Activated CD4-positive, alpha-beta T cell treated with anti-CD3 and anti-CD28 coated beads, Interleukin-2, amount 50 U/mL, for 16 hours (primary cell): ENCODE measurements at regions not wholly inside any gene's neighbourhood (a gene's known extent, or its start where the extent isn't known, plus 50 kb on each side); places are given as distances from the start of the nearest gene placed in this dataset.
A peak's percentile ranks its signal among the peaks of the same experiment; 100 is the strongest.
"Not testable (repeated sequence)": the region's sequence is repeated elsewhere in the genome, so short reads cannot be mapped to it uniquely, and the experiment has no call there.

Experiments
- DNase-seq: peaks from one replicate; pipeline ENCODE4 v3.0.0-alpha.2; 2020

GRCh38 chr10:124262971-124263370 lies 155.8 kb downstream of the OAT start:
- no peak for DNase-seq

DNA sequence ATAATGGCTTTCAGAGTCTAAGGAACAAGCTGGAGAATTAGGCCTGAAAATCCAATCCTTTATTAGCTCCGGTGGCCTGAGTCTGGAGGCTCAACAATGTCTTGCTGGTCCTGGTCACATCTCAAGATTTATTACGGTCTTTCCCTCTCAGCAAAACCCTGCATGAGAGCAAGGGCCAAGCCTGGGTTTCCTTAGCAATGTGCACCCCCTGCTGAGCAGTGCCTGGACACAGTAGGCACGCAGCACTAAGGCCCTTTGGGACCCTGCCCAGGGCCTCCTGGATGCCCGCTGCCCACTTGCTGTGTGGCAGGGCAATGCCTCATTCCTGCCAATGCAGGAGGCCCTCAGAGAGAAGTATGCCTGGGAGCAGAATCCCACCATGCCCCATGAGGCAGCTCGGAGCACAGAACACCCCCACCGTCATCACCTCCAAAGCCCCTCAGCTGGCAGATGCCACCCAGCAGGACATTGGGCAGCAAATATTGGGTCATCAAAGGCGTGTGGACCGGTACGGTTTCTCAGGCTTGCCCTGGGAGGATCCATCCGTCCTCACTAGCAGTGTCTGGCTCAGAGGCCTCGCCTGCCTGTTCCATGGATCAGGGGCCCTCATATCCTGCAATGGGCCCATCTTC lies 156.4 kb downstream of the OAT start:
- no peak for DNase-seq

DNA sequence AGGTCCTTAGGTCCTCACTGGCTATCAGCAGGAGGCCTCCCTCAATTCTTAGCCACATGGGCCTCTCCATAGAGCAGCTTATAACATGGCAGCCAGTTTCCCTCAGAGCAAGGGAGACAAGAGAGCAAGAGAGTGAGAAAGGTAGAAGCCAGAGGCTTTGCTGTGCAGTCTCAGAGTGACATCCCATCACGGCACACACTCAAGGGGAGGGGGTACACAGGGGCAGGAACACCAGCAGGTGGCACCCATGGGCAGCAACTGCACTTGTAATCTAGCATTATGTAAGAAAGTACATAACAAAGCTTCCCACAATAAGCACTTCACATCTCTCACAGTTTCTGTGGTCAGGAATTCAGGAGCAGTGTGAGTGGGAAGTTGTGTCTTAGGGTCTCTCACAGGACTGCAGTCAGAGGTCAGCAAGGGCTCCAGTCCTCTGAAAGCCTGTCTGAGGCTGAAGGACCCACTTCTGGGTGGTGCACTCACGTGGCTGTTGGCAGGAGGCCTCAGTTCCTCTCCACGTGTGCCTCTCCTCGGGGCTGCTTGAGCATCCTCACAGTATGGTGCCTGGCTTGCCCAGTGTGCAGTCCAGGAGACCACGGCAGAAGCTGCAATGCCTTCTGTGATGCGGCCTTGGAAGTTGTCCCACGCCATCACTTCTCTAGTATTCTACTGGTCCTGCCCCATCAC lies 159.4 kb downstream of the OAT start:
- peak; percentile 8 for DNase-seq

DNA sequence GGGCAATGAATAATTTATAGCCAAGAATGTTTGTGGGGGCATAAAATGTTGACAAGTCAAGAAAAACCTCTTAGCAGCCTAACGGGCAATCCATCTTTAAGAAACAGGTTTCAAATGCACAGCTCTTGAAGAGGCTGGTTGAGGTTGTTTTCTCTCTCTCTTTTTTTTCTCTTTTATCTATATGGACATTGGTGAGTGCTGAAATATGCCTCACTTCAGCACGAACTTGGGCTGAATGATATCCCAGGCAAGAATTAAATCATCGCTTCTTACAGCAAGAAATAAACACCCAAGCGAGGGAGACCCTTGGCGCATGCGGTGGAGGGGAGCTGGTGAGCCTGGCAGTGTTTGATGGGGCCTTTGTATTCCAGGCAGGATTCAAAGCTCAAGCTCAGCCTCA lies 160.9 kb downstream of the OAT start:
- no peak for DNase-seq

GRCh38 chr10:124256151-124256550 lies 162.6 kb downstream of the OAT start:
- no peak for DNase-seq

- DNase-seq: no peak
These were observed 162.2 kb upstream of the CHST15 start for GRCh38 chr10:124255556-124255955.

DNA sequence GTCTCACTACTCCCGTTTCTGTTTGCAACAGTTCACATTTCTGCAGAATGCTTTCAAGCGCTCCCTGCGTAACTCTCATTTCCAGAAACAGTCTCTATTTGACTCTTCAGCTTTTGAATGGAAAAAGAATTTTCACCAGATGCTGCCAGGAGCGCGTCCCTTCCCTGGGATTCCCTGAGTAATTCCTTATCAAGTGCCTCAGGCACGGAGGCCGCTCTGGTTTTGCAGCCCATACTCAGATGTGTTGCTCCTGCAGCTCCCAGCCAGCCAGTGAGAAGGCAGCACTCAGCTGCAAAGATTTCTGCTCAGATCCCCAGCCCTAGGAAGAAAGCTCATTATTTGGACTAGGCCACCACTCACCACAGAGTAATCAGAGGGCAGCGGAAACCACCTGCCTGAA lies 161.1 kb upstream of the CHST15 start:
- no peak for DNase-seq

GRCh38 chr10:124253006-124253405 lies 159.6 kb upstream of the CHST15 start:
- DNase-seq: no peak

- no peak for DNase-seq
These were observed 158.8 kb upstream of the CHST15 start for GRCh38 chr10:124252097-124252715.

DNA sequence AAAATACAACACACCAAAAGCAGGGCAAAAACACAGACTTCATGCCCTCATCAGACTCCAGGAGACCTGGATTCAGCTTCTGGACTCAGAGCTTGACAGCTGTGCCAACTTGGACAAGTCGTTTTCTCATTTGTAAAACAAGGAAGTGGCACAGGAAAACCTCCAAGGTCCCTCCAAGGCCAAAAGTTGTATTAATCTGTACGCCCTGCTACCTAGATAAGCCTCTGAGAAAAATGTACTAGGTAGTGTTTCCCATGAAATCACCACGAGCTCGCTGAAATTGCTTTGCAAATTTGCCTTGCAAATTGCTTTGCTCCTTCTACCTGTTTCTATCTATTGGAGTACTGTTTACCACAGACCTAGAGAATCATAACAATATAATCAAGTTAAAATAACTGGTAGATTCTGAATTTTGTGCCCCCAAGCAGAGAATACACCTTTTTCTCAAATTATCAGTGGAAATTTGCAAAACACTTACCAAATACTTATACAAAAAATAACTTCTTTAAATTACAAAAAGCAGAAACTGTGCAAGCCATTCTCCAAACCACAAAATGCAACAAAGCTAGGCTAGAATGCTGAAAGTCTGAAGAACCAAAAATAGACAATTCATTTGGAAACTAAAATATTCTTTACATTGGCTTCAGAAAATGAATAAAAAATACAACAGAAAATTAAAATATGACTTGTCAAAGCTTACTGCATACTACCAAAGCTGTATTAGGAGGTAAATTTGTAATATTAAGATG lies 158.1 kb upstream of the CHST15 start:
- DNase-seq: no peak

DNA sequence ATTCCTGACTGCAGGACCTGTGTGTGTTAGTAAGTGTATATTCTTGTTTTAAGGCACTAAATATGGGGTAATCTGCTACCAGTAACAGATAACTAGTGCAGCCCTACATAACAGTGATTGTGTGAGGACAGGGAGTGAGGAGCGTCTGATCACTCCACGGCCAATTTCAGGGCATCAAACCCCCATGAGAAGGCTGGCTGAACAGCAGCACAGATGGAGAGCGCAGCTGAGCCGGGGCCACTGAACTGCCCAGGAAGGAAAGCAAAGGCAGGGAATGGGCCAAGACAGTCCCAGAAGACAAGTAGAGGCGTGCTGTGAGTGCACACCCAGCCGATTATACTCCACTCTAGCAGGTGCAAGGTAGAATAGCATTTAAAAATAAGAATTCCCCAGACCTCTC lies 157.1 kb upstream of the CHST15 start:
- no peak for DNase-seq

DNA sequence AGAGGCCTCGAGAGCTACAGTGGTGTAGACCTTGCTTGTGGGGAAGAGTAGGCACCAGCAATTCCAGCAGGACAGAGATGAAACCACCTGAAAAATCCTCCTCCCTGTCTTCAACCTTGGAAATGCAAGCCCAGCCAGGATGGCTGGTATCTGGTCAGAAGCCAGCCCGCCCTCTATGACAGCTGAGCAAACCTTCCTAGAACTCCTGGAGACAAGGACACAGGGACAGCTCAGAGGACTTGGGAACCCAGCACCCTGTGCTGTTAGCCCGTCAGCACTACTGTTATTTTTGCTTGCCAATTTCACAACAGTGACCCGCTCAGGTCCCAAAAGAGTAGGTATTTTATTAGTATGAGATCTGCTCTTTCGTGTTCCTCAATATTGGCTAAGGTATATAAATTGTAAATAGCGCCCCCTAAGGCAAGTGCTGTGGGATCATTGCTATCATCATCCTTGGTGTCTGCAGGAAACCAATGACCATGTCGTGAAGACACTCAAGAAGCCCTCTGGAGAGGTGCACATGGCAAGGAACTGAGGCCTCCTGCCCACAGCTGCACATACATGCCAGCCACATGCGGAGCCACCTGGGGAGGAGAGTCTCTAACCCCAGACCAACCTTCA lies 156.5 kb upstream of the CHST15 start:
- DNase-seq: no peak

- no peak for DNase-seq
These were observed 155.8 kb upstream of the CHST15 start for GRCh38 chr10:124249196-124249595.

DNA sequence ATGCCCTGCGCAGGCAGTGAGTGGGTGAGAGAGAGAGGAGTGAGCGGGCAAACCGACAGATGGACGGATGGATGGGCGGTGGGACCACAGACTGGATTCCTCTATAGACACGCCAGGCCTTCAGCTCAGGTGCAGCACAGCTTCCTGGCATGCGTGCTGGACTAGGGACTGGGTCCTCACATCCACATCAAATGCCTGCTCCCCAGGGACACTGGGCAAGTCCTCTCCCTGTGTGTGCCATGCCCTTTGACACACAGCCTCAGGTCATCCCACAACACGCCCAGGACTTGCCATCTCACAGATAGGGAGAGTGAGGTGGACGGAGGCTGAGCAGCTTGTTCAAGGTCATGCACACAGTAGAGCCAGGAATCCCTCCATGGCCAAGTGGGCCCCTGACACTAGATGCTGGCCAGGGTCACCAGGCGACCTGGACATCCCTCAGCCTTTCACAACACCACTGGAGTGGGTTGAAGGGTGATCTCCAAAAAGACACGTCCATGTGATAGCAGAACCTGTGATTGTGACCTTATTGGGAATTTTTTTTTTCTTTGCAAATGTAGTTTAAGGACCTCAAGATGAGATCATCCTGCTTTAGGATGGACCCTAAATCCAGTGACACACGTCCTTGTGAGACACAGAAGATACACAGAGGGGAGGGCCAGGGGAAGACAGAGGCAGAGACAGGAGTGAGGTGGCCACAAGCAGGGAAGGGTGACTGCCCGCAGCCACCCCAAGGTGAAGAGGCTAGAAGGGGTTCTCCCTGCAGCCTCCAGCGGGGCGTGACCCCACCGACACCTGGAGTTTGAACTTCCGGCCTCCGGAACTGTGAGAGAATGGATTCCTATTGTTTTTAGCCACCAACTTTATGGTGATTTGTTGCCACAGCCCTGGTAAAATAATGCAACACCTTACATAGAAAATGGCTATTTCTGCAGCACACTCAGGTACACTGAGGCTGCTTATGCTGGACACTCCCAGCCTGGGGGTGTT lies 155.0 kb upstream of the CHST15 start:
- no peak for DNase-seq

DNA sequence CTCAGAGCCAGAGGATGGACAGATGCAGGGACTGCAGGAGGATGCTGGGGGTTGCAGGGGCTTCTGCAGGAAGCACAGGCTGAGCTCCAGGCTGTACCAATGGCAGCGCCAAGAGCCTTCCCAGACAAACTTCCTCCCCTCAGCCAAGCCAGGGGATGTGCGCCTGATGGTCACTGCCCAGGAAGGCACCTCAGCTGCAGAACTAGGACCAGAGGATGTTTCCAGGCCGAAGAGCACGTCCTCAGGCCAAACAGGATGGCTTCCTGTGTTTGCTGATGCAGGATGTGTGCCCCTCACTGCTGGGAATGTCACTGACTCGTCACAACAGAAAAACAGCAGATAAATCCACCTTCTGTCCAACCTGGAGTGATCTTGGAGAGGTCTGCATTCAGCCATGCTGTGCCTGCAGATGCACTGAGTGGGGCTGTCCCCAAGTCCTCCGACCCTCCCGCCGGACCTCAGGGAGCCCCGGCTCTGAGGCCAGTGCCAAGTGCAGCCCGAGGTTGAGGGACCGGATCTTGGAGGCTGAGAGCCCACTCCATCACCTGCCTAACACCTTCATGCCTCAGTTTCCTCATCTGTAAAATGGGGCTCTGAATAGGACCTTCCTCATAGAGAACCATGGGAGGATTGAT lies 152.5 kb upstream of the CHST15 start:
- no peak for DNase-seq

- no peak for DNase-seq
These were observed 151.8 kb upstream of the CHST15 start for GRCh38 chr10:124245191-124245590.

- DNase-seq: no peak
These were observed 151.0 kb upstream of the CHST15 start for GRCh38 chr10:124244256-124244877.

- DNase-seq: no peak
These were observed 150.3 kb upstream of the CHST15 start for GRCh38 chr10:124243702-124244121.

DNA sequence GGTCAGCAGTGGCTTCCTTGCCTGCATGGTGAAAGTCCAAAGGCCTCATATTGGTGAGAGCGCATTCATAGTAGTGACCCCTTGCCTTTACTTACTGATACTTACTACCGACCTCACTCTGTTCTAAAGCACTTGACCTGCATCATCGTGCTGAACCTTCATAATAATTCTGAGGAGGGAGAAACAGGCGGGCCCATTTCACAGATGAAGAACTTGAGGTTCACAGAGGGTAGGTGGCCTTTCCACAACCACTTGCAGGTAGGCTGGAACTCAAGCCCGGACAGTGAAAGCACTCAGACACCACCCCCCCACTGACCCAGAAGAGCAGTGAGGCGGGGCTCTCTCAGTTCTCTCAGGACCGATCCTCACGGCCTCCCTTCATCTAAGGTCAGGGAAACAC lies 149.4 kb upstream of the CHST15 start:
- no peak for DNase-seq

DNA sequence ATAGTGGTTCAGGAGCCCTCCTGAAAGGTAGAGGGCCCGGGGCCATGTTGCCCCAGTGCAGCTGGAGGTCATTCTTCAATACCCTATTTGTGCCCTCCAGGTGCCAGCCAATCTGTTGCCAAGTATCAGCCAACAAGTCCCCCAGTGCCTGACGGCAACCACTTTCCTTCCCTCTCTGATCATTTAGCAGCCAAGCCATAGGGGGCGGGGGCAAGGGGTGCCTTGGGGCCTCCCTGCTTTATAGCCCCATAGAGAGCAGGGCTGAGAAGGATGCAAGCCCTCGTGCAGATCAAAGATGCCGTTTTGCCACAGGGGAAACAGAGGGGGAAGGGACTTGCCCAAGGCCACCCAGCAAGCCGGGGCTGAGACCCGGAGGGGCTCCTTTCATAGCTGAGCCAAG lies 149.0 kb upstream of the CHST15 start:
- DNase-seq: no peak

- DNase-seq: not testable (repeated sequence)
These were observed 148.1 kb upstream of the CHST15 start for GRCh38 chr10:124241510-124241909.
